WTC11 (cell line): ENCODE measurements at regions not wholly inside any gene's neighbourhood (a gene's known extent, or its start where the extent isn't known, plus 50 kb on each side); places are given as distances from the start of the nearest gene placed in this dataset.

Source experiments
- ATAC-seq: fragments of 200-7000 bp; cut with Tn5 transposase; 2 replicates; pipeline ENCODE4 v1.10.0; 2021; ENCODE audit warnings: mild to moderate bottlenecking, moderate library complexity
- CTCF ChIA-PET: fragments of 300-600 bp; sonication (Branson Sonifier 250); formaldehyde crosslinking; loops from one replicate; lab custom pipeline; 2021; ENCODE audit warnings: antibody characterized with exemption; lab: Charles Lee
- POLR2A ChIA-PET: fragments of 350-600 bp; sonication (Branson Sonifier 250); formaldehyde crosslinking; loops from one replicate; lab custom pipeline; 2021; ENCODE audit warnings: antibody characterized with exemption; lab: Charles Lee
- DNase-seq: peaks from one replicate; pipeline ENCODE4 v3.0.0; 2021; ENCODE audit warnings: low spot score
- H3K27ac Mint-ChIP-seq: 2 replicates; pipeline ENCODE4 v1.8.0; 2021; ENCODE audit warnings: mixed read lengths
- H3K27me3 Mint-ChIP-seq: 2 replicates; pipeline ENCODE4 v1.8.0; 2021; ENCODE audit warnings: low read depth, mild to moderate bottlenecking, moderate library complexity, mixed read lengths
- H3K36me3 Mint-ChIP-seq: 2 replicates; pipeline ENCODE4 v1.8.0; 2021; ENCODE audit warnings: mixed read lengths
- H3K4me1 Mint-ChIP-seq: 2 replicates; pipeline ENCODE4 v1.8.0; 2022; ENCODE audit warnings: mixed read lengths
- H3K4me3 Mint-ChIP-seq: 2 replicates; pipeline ENCODE4 v1.8.0; 2021; ENCODE audit warnings: mild to moderate bottlenecking, moderate library complexity, mixed read lengths
- H3K9me3 Mint-ChIP-seq: 2 replicates; pipeline ENCODE4 v1.8.0; 2021; ENCODE audit warnings: mixed read lengths
- AR ChIP-seq: fragments of 250-450 bp; sonication (Bioruptor Pico); IDR thresholded peaks from 2 replicates; pipeline ENCODE4 v1.9.0; 2021; ENCODE audit warnings: mild to moderate bottlenecking
- CBFB ChIP-seq: sonication (generic); formaldehyde crosslinking; IDR thresholded peaks from 2 replicates; pipeline ENCODE4 v1.8.1; 2022; ENCODE audit warnings: mild to moderate bottlenecking, low read depth, missing genetic modification reagents
- CDX4 ChIP-seq: fragments of 250-450 bp; sonication (Bioruptor Pico); IDR thresholded peaks from 2 replicates; pipeline ENCODE4 v1.9.0; 2021; ENCODE audit warnings: moderate library complexity, mild to moderate bottlenecking, inconsistent platforms, borderline replicate concordance
- CREB1 ChIP-seq: sonication (generic); formaldehyde crosslinking; IDR thresholded peaks from 2 replicates; pipeline ENCODE4 v1.8.0; 2023; ENCODE audit warnings: mild to moderate bottlenecking, missing genetic modification reagents
- CREM ChIP-seq: sonication (generic); formaldehyde crosslinking; IDR thresholded peaks from 2 replicates; pipeline ENCODE4 v1.8.1; 2022; ENCODE audit warnings: mild to moderate bottlenecking, missing genetic modification reagents, moderate library complexity
- CTCF ChIP-seq: fragments of 200-600 bp; IDR thresholded peaks from 2 replicates; pipeline ENCODE4 v1.8.0; 2022; ENCODE audit warnings: antibody characterized with exemption
- ESRRA ChIP-seq: sonication (generic); formaldehyde crosslinking; IDR thresholded peaks from 2 replicates; pipeline ENCODE4 v1.8.1; 2022; ENCODE audit warnings: mild to moderate bottlenecking, missing genetic modification reagents, borderline replicate concordance
- FOXK1 ChIP-seq: sonication (generic); formaldehyde crosslinking; IDR thresholded peaks from 2 replicates; pipeline ENCODE4 v1.8.0; 2022; ENCODE audit warnings: mild to moderate bottlenecking, moderate library complexity, missing genetic modification reagents
- HMGA2 ChIP-seq: fragments of 250-450 bp; sonication (Bioruptor Pico); IDR thresholded peaks from 2 replicates; pipeline ENCODE4 v1.4.0; 2021; ENCODE audit warnings: mild to moderate bottlenecking, moderate library complexity
- HMGXB4 ChIP-seq: sonication (generic); formaldehyde crosslinking; IDR thresholded peaks from 2 replicates; pipeline ENCODE4 v1.8.1; 2023; ENCODE audit warnings: mild to moderate bottlenecking, moderate library complexity, missing genetic modification reagents
- OVOL2 ChIP-seq: fragments of 250-450 bp; sonication (Bioruptor Pico); IDR thresholded peaks from 2 replicates; pipeline ENCODE4 v1.9.0; 2021; ENCODE audit warnings: mild to moderate bottlenecking, borderline replicate concordance
- PRDM15 ChIP-seq: sonication (generic); formaldehyde crosslinking; IDR thresholded peaks from 2 replicates; pipeline ENCODE4 v1.8.0; 2022; ENCODE audit warnings: missing genetic modification reagents
- PREB ChIP-seq: sonication (generic); formaldehyde crosslinking; IDR thresholded peaks from 2 replicates; pipeline ENCODE4 v1.8.1; 2022; ENCODE audit warnings: mild to moderate bottlenecking, missing genetic modification reagents, moderate library complexity, borderline replicate concordance
- SMAD3 ChIP-seq: sonication (generic); formaldehyde crosslinking; IDR thresholded peaks from 2 replicates; pipeline ENCODE4 v1.8.0; 2022; ENCODE audit warnings: missing genetic modification reagents, mild to moderate bottlenecking, borderline replicate concordance
- SMAD4 ChIP-seq: sonication (generic); formaldehyde crosslinking; IDR thresholded peaks from 2 replicates; pipeline ENCODE4 v1.8.0; 2022; ENCODE audit warnings: mild to moderate bottlenecking, missing genetic modification reagents
- SP1 ChIP-seq: sonication (generic); formaldehyde crosslinking; conservative IDR thresholded peaks from 2 replicates; pipeline ENCODE4 v1.8.1; 2022; ENCODE audit warnings: missing genetic modification reagents
- TEAD1 ChIP-seq: sonication (generic); formaldehyde crosslinking; IDR thresholded peaks from 2 replicates; pipeline ENCODE4 v1.8.0; 2022; ENCODE audit warnings: mild to moderate bottlenecking, missing genetic modification reagents
- USF2 ChIP-seq: sonication (generic); formaldehyde crosslinking; IDR thresholded peaks from 2 replicates; pipeline ENCODE4 v1.8.1; 2023; ENCODE audit warnings: mild to moderate bottlenecking, missing genetic modification reagents, moderate library complexity
- ZNF219 ChIP-seq: sonication (generic); formaldehyde crosslinking; IDR thresholded peaks from 2 replicates; pipeline ENCODE4 v1.8.0; 2023; ENCODE audit warnings: missing genetic modification reagents, mild to moderate bottlenecking, borderline replicate concordance
- ZNF317 ChIP-seq: sonication (generic); formaldehyde crosslinking; IDR thresholded peaks from 2 replicates; pipeline ENCODE4 v1.8.1; 2023; ENCODE audit warnings: low read depth, mild to moderate bottlenecking, moderate library complexity, missing genetic modification reagents, borderline replicate concordance
- ZNF423 ChIP-seq: fragments of 250-450 bp; sonication (Bioruptor Pico); IDR thresholded peaks from 2 replicates; pipeline ENCODE4 v2.1.2; 2022; ENCODE audit warnings: mild to moderate bottlenecking, moderate library complexity

GRCh38 chr2:113809076-113809736, 52.8 kb upstream of the SLC35F5 start (continued):
- TF ChIP-seq ZNF317 (CRISPR knock-in tag) (no peak), HMGXB4 (CRISPR knock-in tag) (no peak), FOXK1 (CRISPR knock-in tag) (no peak)

GRCh38 chr2:113807721-113808120, 51.3 kb upstream of the SLC35F5 start:
- no peaks in the 10 kb centered on the region for H3K36me3 Mint-ChIP-seq
- peaks cover 13% of the 10 kb centered on the region for H3K9me3 Mint-ChIP-seq
- ChIA-PET CTCF (no interaction called here), POLR2A (interaction anchor here (0.6 to 0.7 kb wide), 2 partner anchors 26 to 426 kb away, joined by 3 to 5 read pairs; no protein-coding TSS in a partner anchor)
- no peak for TF ChIP-seq SMAD4
- TF ChIP-seq CTCF = no peak
- no peak for TF ChIP-seq CBFB (CRISPR knock-in tag)
- no peak for TF ChIP-seq TEAD1
- TF ChIP-seq HMGA2 (CRISPR knock-in tag) = no peak
- no peak for TF ChIP-seq CDX4 (CRISPR knock-in tag)
- TF ChIP-seq ZNF423 = no peak
- TF ChIP-seq PREB (CRISPR knock-in tag) = no peak
- no peak for TF ChIP-seq USF2 (CRISPR knock-in tag)
- TF ChIP-seq AR (CRISPR knock-in tag) = no peak
- TF ChIP-seq ZNF219 (CRISPR knock-in tag) = no peak
- no peak for TF ChIP-seq SP1 (CRISPR knock-in tag)
- no peak for TF ChIP-seq CREB1
- no peak for TF ChIP-seq ESRRA (CRISPR knock-in tag)
- no peak for TF ChIP-seq SMAD3 (CRISPR knock-in tag)
- TF ChIP-seq PRDM15 (CRISPR knock-in tag) = no peak
- no peak for TF ChIP-seq OVOL2 (CRISPR knock-in tag)
- TF ChIP-seq CREM (CRISPR knock-in tag) = no peak
- DNase-seq = no peak
- H3K27ac Mint-ChIP-seq = no peak overlapping the region
- H3K4me1 Mint-ChIP-seq = no peaks in the 10 kb centered on the region
- no peak overlapping the region for H3K4me3 Mint-ChIP-seq
- H3K27me3 Mint-ChIP-seq = peaks cover 2% of the 10 kb centered on the region
- ATAC-seq = no peak
